SHP77 (cell line): ENCODE measurements at regions not wholly inside any gene's neighbourhood (a gene's known extent, or its start where the extent isn't known, plus 50 kb on each side); places are given as distances from the start of the nearest gene placed in this dataset.

Experiments
- DNase-seq, 2 experiments: peaks; one replicate each; lab custom pipeline; 2025; lab: John Stamatoyannopoulos, UW

GRCh38 chrX:8232406-8232805 is 61.3 kb upstream of the VCX2 start:
- no peak for DNase-seq

GRCh38 chrX:8233091-8233490 is 62.0 kb upstream of the VCX2 start:
- no peak for DNase-seq

DNA sequence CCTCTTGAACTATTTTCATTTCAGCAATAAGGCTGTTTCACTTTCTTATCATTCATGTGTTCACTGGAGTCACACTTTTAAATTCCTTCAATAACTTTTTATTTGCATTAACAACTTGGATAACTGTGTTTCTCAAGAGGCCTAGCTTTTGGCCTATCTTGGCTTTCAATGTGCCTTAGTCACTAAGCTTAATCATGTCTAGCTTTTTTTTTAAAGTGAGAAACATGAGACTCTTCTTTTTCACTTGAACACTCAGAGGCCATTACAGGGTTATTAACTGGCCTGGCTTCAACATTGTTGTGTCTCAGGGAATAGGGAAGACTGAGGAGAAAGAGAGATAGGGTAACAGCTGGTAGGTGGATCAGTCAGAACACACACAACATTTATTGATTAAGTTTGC is 64.0 kb upstream of the VCX2 start:
- DNase-seq: no peak

GRCh38 chrX:8237718-8238117 is 66.7 kb upstream of the VCX2 start:
- DNase-seq: no peak

- DNase-seq: no peak
Measured at GRCh38 chrX:8242431-8243020, 71.5 kb upstream of the VCX2 start.

DNA sequence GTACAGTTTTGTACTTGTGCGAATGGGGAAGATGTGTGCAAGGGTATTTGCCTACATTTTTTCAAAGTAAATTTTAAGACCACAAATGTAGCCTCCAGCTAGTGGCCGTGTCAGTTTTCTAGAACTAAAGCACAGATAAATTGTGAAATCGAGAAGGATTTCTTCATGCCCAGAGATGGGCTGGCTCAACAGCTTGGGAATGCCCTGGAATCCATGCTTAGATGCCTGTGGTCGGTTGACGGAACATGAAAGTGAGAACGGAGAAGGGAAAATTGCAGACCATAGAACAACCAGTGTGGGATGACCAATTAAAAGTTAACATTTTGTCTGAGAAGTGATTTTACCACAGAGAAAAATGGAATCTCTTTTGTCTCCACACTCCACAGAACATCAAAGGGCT is 73.2 kb upstream of the VCX2 start:
- DNase-seq: no peak

GRCh38 chrX:8245411-8245810 is 74.3 kb upstream of the VCX2 start:
- no peak for DNase-seq

GRCh38 chrX:8253096-8253495 is 82.0 kb upstream of the VCX2 start:
- no peak for DNase-seq

DNA sequence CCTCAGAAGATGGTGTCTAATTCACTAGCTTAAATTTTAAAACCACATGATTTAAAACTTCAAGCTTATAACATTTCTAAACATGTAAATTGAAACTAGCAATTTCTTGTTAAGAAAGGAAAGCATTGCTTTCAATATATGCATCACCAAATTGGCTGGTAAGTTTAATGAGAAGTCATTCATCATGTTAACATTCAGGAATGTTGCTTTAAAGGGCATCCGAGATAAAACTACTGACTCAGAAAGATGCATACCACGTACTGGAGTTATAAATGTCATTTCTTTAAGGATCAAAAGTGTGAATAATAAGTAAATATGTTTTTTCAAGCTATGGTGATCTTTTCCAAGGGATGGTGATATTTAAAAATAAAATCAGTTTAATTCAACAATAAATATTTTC is 83.3 kb upstream of the VCX2 start:
- DNase-seq: no peak

- DNase-seq: no peak
Measured at GRCh38 chrX:8272821-8273220, 101.8 kb upstream of the VCX2 start.

GRCh38 chrX:8273451-8273895 is 102.4 kb upstream of the VCX2 start:
- DNase-seq: no peak

GRCh38 chrX:8274170-8274569 is 103.1 kb upstream of the VCX2 start:
- no peak for DNase-seq

DNA sequence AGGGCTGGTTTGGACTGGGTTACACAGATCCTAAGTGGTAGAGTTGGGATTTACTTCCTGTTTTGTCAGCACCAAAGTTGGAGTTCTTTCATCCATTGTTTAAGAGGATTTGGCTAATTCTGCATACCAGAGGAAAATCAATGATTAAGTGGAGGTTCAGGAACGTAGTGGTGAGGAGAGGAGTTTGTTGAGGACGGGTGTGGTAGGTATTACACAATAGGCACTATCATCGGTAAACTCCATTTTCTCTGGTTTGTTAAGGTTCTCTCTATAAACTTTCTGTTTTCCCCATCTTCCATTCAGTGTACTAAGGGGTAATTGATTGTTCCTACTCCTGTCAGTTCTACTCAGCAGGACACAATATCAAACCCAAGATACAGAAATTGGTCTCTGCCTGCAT is 107.5 kb upstream of the VCX2 start:
- no peak for DNase-seq

- DNase-seq: no peak
Measured at GRCh38 chrX:8279323-8279722, 108.3 kb upstream of the VCX2 start.

DNA sequence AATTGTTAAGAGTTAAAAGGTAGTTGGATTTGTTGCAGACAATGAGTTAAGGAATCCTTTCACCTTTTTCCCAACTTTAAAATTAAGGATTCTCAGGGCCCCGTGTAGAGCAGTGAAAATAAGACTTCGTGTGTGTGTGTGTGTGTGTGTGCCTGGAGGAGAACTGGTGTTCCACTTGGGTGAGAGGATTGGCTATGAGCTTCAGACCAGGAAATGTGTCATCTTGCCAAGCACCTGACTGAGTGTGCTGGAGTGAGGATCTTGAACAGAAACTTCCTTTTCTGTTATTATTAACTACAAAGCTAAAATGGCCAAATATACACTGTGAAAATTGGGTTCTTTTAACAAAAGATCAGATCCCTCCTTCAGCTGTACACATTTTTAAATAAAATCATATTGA is 113.1 kb upstream of the VCX2 start:
- no peak for DNase-seq

GRCh38 chrX:8288590-8288989 is 117.5 kb upstream of the VCX2 start:
- DNase-seq: no peak

DNA sequence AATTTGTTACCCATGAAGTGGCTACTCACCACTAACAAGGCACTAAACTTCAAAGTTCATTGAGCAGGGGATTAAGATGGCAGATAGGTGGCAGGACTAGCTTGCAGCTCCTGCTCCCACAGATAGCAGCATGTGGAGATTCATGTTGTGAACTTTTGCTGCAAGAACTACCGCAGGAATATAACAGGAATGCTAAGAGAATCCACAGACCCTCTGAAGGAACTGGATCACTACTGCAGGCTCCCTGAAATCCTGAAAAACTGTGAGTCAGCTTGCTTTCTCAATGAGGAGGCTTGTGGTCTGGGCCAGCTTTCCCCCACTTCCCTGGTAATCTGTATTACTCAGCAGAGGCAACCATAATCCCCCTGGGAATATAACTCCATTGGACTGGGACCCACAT is 118.5 kb upstream of the VCX2 start:
- DNase-seq: no peak

GRCh38 chrX:8297766-8298165 is 126.7 kb upstream of the VCX2 start:
- no peak for DNase-seq

DNA sequence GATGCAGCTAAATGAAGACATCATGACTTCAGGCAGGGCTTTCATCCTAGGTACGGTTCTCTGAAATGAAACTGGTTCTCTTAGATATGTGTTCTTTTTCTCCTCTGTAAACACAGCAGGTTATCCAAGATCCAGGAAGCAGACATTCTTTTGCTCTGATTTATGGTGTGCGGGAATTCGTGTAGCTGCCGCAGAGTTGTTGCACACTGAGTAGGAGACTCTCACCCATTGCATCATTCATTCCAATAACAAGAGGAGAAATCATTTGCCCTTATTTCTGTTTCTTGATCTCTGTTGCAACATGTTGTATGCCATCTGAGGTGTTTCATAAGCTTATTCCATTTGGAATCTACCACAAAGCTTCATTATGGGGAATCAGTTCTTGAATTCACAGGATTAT is 133.6 kb upstream of the VCX2 start:
- DNase-seq: no peak

GRCh38 chrX:8305350-8305749 is 134.3 kb upstream of the VCX2 start:
- DNase-seq: no peak

DNA sequence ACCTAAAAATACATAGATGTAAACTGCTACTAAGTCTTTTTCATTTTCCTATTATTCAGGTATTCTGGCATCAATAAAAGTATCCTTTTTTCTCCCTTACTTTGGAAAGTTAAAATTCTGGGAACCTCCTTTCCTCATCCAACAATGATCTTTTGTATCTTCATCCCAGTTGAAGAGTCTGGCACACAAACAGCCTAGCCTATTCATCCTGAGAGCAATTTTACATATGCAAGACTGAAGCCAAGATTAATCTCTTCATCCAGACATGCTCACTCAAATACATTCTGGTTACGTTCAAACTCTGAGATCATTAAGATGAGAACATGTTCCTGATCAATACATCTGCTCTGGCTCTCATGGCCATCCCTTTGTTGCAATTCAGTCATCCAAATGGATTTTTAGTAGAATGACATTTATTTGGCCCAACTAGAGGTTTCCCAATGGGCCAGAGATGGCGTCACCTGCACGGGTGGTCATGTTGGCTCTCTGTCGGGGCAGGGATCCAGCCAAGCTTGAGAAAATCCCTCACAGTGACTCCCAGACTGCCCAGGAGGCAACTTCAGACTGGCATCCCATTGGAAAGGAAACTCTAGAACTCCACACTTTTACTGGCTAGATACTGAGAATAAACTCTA is 135.3 kb upstream of the VCX2 start:
- no peak for DNase-seq

DNA sequence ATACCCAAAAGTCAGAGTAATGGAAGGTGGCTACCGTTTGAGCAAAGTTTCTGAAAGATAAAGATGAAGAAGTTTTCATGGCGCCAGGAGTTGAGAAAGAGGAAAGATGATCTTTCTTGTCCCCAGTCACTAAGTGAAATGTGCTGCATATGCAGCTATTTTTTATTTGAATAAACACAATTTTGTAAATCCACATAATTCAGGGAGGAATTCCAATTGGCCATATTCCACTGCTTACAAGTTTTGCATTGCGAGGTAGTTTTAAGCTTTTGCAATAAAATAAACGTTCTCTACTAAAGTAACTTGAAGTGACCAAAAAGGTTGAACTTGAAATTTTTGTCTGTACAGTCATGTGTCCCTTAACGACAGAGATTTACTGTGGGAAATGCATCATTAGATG is 139.3 kb upstream of the VCX2 start:
- DNase-seq: no peak

GRCh38 chrX:8313844-8314243 is 142.8 kb upstream of the VCX2 start:
- no peak for DNase-seq

- no peak for DNase-seq
Measured at GRCh38 chrX:8314881-8315280, 143.8 kb upstream of the VCX2 start.
